G401.6 (cell line): ENCODE measurements at regions not wholly inside any gene's neighbourhood (a gene's known extent, or its start where the extent isn't known, plus 50 kb on each side); places are given as distances from the start of the nearest gene placed in this dataset.
A peak's percentile ranks its signal among the peaks of the same experiment; 100 is the strongest.

ENCODE experiments used
- FAIRE-seq: peaks from 2 replicates; lab custom pipeline; 2012; peaks lifted over from hg19 to GRCh38; lab: Jason Lieb, UNC

DNA sequence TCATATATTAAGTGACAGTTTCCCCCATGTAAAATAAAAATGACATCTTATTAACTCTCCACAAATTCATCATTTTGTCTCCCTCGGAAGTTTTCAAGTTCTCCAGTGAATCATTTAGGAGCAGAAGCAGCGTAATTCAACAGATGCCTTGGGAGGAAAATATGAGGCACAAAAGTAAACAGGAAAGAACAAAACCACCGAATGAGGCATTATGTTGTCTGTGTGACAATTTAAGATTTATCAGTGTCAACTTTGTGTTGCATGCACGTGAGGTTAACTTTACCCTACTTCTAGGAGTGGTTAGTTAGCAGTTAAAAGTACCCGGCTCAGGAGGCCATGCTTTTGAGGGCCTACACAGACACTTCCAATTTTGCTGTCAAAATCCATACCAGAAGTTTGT, 258.6 kb downstream of the IPO8 start:
- FAIRE-seq = no peak

DNA sequence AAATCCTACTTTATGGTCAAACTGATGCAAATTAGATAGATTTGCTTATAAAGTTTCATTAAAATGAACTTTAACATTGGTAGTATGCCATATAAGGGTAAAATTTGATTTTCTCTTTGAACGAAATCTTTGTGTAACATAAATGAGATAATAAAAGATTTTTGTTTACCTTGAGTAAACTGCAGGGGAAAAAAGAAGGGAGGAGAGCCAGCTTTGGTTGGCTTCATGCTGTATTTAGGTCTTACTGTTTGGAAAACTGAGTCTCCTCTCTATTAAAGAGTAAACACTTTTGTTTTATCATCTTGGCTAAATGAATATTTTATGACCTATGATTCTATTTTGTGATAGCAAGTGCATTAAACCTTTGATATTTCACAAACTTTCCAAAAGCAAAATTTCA, 267.6 kb downstream of the IPO8 start:
- no peak for FAIRE-seq

DNA sequence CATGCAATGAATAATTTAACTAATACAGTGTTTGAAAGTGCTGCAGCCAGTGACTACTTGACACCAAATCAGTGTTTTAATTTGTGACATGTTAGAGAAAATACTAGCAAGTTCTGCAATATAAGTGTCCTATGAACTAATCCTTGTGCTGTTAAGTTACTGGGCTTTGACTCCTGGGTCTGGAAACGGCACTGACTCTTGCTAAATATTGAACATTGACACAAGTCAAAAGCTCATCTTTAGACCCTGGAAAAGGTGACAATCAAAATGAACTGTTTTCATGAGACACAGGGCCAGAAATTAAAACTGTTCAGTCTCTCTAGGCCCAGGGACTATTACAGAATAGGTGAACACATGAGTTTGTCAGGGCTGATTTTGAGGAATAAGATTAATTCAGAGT, 268.1 kb downstream of the IPO8 start:
- FAIRE-seq = no peak

DNA sequence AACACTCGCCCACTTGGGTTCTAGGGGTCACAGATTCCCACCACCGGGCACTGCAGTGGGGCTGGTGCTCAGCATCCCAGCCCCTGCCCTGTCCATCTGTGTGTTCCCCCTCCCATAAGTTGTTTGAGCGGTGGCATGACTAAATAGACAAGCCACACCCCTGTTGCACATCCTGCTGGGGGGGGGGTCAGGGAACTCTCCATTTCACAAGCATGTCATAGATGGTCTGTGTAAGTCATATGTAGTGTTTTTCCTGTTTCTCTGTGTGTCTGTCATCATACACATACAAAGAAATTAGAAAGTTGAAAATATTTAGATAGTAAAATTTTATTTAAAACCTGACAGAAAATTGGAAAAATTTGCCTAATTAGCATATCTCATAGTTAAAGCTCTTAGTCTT, 270.2 kb downstream of the IPO8 start:
- no peak for FAIRE-seq

DNA sequence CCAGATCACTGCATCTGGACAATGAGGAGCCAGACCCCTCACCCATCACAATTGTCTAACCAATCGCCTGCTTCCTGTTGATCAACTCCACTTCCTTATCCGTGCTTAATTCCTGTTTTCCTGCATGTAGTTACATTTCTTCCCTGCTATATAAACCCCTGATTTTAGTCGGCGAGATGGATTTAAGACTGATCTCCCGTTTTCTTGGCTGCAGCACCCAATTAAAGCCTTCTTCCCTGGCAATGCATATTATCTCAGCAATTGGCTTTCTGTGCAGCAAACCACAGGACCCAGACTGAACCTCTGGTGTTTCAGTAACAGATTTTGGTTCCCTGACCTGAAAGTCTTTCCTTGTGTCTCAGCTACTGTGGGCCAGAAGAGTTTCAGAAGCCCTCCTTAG, 272.3 kb downstream of the IPO8 start:
- no peak for FAIRE-seq

DNA sequence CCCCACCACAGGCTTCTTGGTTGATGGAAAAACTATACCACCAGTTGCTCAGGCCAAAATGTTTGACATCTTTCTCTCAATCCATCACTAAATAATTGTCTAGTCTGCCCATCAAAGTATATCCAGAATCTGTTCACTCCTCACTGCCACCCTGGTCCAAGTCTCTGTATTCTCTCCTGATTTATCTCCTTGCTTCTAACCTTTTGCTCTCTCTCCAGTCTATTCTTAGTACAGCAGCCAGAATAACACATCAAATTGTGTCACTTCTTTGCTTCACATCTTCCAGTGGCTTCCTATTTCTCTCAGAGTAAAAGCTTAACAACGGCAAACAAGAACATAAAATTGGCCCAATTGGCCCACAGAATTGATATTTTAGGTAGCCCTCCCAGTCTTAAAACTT, 272.8 kb downstream of the IPO8 start:
- FAIRE-seq = no peak

DNA sequence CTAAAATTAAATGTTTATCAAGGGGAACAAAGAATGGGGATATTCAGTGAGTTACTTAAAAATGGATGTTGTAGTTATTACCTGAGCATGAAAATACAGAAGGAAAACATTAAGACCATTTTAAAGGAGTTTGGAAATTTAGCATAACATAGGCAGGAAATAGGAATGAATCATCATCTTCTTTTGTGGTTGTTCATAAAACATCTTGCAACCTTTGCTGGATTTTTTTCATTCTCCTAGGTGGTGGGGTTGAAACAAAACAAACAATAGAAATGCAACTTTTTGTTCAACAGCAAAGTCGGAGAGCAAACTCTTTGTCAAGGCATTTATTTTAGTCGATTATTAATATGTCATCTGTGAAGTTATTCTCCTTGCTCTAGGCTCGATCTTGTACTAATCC, 275.1 kb downstream of the IPO8 start:
- FAIRE-seq = no peak

DNA sequence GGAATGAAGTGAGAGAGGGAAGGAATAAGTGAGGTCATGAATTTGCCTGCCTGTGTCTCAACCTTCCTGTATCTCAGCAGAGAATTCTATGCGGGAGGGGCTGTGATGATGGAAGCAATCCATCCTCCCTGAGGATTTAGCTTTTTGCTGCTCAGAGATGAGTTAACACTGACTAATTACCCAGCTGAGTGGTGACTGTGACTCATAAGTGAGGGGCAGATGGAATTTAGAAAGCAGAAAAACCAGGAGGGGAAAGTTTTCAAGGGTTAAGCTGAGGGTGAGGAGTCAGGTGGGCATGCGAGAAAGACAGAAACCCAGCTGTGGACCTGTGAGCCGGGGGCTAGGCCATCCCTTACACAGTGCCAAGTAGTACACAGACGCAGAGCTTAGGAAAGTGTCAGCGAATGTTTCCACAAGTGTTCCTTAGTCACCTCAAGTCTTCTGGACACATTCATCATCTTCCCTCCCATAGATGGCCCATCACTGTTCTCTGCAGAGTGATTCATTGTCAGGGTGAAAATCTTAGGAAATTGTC, 277.9 kb downstream of the IPO8 start:
- FAIRE-seq = no peak

DNA sequence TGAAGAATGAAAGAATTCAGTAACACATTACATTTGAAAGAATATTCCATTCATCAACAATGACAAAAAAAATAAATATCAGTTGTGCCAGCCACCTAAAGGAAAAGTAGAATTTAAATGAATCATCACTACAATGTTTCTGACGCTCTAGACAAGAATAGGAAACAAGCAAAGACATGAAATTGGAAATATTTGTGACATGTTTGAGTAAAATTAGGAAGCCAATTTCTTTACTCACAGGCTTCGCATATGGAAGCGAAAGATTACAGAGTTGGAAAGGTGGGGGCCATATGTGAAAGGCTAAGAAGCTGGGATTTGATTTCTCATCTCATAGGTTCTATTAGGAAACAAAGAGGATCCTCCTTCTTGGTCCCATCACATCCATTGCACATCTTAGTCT, 279.0 kb downstream of the IPO8 start:
- no peak for FAIRE-seq

DNA sequence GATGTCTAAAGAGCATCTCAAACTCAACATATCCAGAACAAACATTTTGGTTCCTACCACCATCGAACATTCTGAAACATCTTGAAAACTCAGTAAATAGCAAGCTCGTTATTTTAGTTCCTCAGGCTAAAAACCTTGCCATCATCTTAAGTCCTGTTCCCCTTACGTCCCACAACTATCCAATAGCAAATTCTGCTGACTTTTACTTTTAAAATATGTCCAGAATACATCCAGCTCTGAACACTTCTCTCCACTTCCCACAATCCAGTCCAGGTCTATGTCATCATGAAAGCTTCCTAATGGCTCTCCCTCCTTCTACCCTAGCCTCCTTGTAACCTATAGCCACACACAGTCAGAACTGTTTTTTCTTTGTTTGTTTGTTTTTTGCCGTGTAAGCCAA, 279.9 kb downstream of the IPO8 start:
- no peak for FAIRE-seq

DNA sequence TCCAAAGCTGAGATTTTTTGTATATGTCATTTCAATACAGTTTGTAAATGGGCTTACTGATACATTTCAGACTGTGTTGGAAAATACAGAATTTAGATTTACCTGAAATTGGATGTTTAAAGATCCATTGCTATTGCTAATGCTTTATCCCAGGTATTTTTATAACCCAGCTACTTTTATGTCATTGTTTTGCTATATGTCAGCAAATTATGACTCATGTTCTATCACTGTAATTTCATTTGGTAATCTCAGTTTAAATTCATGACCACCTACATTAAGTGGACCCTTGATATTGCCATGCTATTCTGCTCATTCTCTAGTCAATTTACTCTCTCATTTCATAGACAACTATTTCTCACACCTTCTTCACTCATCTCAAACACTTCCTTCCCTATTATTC, 281.2 kb downstream of the IPO8 start:
- no peak for FAIRE-seq

DNA sequence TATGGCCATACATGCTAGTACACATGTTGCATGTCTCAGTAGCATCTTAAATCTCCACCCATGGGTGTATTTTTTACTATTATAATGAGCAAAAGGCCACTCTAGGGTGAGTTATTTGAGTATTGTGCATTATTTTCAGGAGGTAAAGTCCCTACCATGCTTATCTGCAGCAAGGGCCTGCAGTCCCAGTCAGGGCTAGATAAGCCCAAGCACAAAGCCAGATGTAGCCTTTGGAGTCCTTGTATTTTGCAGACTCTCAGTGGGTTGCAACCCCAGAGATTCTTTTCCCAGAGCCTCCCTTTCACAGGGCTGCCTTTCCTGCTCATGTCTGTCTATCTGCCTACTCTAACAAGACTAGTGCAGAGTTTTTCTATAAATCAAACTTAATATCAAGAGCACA, 295.3 kb downstream of the IPO8 start:
- no peak for FAIRE-seq

DNA sequence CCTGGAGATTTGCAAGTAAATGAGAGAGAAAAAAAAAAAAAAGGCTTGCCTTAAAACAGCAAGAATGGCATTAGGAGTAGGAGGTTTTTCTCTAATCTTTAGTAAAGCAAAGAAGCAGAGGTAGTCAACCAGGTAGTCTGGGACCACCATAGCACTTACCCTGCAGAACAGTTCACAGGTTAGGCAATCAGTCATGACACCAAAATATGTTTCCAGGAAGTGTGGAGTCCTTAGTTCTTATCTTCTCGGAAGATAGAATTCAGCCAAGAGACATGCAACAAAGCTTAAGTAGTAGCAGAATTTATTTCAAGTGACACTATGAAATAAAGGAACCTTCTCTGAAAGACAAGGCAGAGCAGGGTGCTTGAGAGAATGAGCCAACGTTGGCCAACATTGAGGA, 295.8 kb downstream of the IPO8 start:
- FAIRE-seq = no peak

DNA sequence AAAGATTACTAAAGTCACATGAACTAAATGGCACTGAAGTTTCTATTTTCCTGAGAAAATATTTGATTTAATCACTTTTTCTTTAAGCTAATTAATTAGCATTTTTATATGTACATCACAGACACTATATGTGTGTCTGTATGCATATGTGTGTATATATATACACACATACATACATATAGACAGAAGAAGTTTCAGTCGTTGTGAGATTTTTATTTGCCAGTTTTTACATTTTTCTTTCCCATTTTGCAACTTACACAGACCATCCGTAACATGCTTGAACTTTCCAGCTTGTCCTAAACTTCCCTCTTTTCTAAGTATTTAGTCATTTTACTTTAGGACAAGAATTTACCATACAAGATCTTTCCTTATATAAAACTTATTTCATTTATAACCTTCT, 299.1 kb downstream of the IPO8 start:
- FAIRE-seq = no peak

DNA sequence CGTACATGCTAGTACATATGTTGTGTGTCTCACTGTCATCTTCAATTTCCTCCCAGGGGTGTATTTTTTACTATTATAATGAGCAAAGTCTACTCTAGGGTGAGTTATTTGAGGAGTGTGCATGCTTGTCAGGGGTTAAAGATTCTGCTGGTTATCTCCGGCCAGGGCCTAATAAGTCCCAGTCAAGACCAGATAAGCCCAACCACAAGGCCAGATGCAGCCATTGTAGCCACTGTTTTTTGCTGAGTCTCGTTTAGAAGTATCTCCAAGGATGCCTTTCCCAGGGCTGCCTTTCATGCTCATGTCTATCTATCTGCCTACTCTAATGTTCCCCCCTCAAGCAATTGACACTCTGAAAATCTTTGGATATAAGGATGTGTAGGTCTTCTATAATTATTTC, 300.5 kb downstream of the IPO8 start:
- no peak for FAIRE-seq

DNA sequence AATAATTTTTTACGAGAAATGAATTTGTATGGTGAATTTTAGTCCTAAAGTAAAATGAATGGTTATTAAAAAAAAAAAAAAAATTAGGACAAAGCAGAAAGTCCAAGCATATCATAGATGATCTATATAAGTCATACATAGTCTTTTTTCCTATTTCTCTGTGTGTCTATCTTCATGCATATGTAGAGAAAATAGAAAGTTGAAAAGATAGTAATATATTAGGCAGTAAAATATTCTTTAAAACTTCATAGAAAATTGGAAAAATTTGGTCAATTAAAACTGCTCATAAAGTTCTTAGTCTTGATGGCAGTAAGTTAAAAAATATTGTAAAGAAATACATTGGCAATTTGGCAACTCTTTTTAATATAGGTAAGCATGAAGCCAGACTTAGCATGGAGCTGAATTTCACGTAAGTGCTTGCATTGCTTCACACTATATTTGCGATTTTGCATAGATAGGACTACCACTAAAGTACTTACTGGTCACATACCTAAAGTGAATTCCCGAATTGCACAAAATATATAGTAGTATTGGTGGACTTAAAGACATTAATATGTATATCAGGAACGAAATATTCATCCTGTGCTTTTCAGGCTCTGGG, 303.8 kb downstream of the IPO8 start:
- FAIRE-seq = peak; percentile 51

DNA sequence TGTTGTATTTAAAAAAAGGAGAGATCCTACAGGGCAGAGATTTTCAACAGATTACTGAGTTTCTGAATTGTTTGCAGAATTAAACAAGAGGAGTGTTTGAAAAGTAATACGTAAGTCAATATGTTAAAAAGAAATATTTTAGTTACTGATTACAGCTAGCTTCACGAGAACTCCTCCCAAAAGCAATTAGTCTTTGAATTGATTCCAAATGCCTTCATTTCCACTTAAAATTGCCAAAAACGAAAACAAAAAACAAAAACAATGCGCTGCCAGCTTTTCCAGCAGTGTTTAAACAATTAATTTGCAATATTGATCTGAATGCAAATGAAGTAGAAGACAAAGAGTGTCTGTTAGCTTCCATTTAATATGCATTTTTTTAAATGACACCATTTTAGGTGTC, 310.0 kb downstream of the IPO8 start:
- FAIRE-seq = no peak

DNA sequence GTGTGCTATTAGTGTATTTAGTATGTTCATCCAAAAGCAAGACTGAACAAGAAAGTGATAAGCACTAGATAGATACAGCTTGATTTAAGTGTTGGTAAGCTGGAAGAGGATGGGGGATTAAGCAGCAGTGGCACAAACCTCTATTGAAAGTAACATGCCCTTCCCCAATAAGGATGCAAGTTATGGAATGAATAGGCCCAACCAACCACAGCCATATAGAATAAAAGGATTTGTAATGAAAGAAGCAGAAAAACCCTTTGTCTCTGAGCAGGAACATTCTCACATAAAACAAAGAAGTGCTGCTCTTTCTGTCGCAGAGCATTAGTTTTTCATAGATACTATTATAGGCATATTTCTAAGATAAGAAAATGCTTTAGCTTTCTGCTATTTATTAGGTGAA, 310.7 kb downstream of the IPO8 start:
- FAIRE-seq = no peak

DNA sequence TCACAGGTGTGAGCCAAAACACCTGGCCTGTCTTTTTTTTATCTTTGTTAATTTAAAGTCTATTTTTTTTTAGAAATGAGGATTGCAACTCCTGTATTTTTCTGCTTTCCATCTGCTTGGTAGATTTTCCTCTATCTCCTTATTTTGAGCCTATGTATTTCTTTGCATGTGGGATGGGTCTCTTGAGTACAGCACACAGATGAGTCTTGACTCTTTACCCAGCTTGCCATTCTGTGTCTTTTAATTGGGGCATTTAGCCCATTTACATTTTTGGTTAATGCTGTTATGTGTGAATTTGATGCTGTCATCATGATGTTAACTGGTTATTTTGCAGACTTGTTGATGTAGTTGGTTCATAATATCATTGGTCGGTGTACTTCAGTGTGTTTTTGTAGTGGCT, 317.4 kb downstream of the IPO8 start:
- FAIRE-seq = no peak

DNA sequence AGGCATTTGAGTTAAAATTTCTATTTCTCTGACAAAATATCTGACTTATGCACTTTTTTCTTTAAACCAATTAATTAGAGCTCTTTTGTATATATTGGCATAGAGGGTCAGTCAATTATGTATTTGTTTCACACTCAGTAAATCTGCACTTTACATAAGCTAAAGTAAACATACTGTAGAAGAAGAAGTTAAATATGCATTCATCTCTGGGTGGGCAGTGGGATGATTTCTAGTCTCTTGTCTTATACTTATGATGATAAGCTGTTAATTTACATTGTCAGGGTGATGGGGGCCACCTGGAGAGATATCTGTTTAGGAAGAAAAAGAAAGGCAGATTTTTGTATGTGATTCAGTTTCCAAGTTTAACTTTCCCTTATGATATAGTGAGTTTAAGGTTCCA, 330.8 kb downstream of the IPO8 start:
- no peak for FAIRE-seq

DNA sequence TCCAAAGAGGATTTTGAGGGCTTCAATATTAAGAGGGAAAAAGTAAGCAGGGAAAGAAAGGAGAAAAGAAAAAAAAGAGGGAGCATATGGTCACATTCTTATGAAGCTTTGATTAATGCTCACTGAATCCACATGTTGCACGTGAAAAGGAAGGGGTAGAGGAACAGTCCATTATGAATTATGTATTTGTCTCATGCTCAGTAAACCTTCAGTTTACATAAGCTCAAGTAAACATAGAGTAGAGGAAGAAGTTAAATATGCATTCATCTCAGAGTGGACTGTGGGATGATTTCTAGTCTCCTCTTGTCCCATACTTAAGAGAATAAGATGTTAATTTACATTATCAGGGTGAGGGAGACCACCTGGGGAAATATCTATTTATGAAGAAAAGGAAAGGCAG, 334.5 kb downstream of the IPO8 start:
- no peak for FAIRE-seq

DNA sequence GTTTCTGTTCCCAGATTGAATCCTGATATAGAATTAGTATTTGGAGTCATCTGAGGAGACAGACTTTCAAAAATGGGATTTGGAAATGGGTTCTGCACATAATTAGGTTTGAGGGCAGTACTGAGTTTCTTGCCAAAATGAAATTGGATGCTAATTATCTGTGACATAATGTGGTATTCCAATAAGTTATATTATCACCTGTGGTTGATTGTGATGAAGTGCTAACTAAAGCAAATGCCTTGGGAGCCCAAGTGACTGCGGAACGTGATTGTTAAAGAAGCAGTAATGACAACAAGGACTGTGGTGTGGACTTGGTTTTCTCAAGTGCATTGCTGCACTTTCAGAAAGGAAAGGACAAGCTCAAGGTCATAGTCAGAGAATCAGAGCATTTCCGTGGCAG, 337.0 kb downstream of the IPO8 start:
- FAIRE-seq = no peak

DNA sequence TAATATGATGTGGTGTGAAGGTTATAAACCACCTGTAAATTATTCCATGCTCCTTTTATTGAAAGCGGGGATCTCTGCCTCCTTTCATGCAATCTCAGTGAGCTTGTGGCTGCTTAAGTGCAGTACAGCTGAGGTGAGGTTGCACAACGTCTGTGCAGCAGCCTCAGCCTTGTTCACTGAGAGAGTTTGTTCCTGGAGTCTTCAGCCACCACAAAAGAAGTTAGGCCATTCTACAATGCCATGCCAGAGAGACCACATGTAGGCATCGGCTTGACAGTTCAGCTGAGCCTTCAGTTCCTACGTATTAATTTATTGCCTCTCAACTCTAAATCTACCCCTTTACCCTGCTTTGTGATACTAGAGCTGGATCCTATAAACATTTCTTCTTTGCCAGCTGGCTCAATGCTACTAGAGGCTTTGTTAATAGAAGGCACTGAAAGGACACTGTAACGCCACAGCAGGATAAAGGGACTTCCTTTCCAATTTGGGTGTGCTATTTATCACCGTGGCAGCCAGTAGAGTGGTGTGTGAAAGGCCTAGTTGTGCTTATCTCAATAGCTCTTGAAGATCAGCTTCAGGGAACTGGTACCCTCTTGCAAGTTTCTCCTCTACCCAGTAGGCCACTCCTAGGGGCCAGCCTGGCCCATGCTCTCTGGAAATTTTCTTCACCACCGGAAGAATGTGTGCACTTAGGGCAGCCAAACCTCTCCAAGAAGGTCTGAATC, 337.7 kb downstream of the IPO8 start:
- FAIRE-seq = no peak

DNA sequence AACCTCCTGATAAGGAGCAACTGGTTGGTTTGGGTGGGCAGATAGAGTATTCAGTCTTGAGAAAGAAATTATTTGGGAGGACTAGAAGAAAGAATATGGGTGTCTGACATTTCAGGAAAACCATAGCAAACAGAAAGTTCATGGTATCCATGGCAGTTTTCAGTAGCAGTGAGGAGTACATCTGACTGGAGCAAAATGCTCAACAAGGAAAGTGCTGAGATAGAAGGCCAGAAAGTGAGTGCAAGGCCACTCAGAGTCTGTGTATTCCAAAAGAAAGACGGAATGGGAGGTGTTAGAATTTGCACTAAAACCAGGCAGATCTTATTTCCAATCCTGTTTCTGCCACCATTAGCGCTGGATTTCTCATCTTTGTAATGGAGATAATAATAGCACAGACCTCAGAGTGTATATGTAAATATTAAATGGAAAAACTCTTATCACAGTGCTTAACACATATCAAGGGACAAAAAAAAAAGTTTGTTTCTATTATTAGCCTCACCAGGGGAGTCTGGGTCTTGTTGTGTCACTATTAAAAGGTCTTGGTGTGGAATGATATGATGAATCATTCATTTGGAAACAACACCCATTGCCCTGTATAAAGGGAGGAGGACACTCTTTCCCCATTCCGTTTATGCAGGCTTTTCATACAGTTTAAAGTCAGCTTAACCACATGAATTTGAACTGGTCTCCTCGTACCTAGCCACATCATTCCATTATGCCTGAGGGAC, 349.8 kb downstream of the IPO8 start:
- FAIRE-seq = no peak
